H1 (cell line): ENCODE measurements at regions not wholly inside any gene's neighbourhood (a gene's known extent, or its start where the extent isn't known, plus 50 kb on each side); places are given as distances from the start of the nearest gene placed in this dataset.

Experiments used
- CTCF ChIA-PET: fragments of 300-600 bp; sonication (Branson Sonifier 250); formaldehyde crosslinking; loops from one replicate; lab custom pipeline; 2021; ENCODE audit not compliant: partially characterized antibody; lab: Charles Lee
- POLR2A ChIA-PET: fragments of 300-600 bp; sonication (Branson Sonifier 250); formaldehyde crosslinking; loops from one replicate; lab custom pipeline; 2021; ENCODE audit warnings: inconsistent platforms; ENCODE audit not compliant: partially characterized antibody; lab: Charles Lee
- DNase-seq, 2 experiments: peaks; one replicate each; pipeline versions ENCODE4 v3.0.0 to v3.0.0-alpha.2; 2010 to 2022; ENCODE audit warnings: low spot score in 2 of 2, low read depth in 1 of 2, mixed read lengths in 1 of 2
- FAIRE-seq: peaks from 2 replicates; lab custom pipeline; 2011; peaks lifted over from hg19 to GRCh38; lab: Jason Lieb, UNC
- H2AFZ ChIP-seq: 2 replicates; pipeline ENCODE4 v1.8.1; 2012; ENCODE audit warnings: low read length, inconsistent platforms
- H2AK5ac ChIP-seq: 2 replicates; pipeline ENCODE4 v1.6.1; 2013; ENCODE audit warnings: low read depth, low read length
- H2BK120ac ChIP-seq: replicated peaks from 2 replicates; pipeline ENCODE3; 2013; ENCODE audit warnings: low read depth, low read length, inconsistent platforms
- H2BK12ac ChIP-seq: 2 replicates; pipeline ENCODE4 v1.6.1; 2013; ENCODE audit warnings: low read depth, low read length
- H2BK15ac ChIP-seq: 2 replicates; pipeline ENCODE4 v1.6.1; 2013; ENCODE audit warnings: low read length
- H2BK20ac ChIP-seq: 2 replicates; pipeline ENCODE4 v1.6.1; 2013; ENCODE audit warnings: low read length
- H2BK5ac ChIP-seq: 2 replicates; pipeline ENCODE4 v1.6.1; 2013; ENCODE audit warnings: low read depth, low read length
- H3K14ac ChIP-seq: 2 replicates; pipeline ENCODE4 v1.6.1; 2013; ENCODE audit warnings: inconsistent platforms; ENCODE audit not compliant: insufficient read length
- H3K18ac ChIP-seq: 2 replicates; pipeline ENCODE4 v1.6.1; 2013; ENCODE audit warnings: low read length; ENCODE audit errors: extremely low read depth
- H3K23ac ChIP-seq: 2 replicates; pipeline ENCODE4 v1.6.1; 2013; ENCODE audit warnings: inconsistent platforms; ENCODE audit not compliant: insufficient read length
- H3K23me2 ChIP-seq: 2 replicates; pipeline ENCODE4 v1.6.1; 2013; ENCODE audit warnings: low read depth, low read length
- H3K27ac ChIP-seq: 2 replicates; pipeline ENCODE4 v1.6.1; 2011; ENCODE audit warnings: low read depth, low read length, inconsistent platforms
- H3K27me3 ChIP-seq, 4 experiments: replicated peaks in 1 of 4; 1 replicate in 1 of 4; 2 replicates in 3 of 4; pipeline versions ENCODE4 v1.6.1 to v1.8.1; 2011 to 2013; ENCODE audit warnings: low read length in 3 of 4, mild to moderate bottlenecking in 3 of 4, inconsistent platforms in 2 of 4, mixed read lengths in 2 of 4, moderate library complexity in 1 of 4; ENCODE audit not compliant: control insufficient read depth in 3 of 4, insufficient read depth in 3 of 4; ENCODE audit errors: extremely low read depth in 1 of 4
- H3K36me3 ChIP-seq, 4 experiments: 2 replicates each; pipeline versions ENCODE4 v1.6.1 to v1.8.1; 2011 to 2013; ENCODE audit warnings: mild to moderate bottlenecking in 4 of 4, low read length in 3 of 4, moderate library complexity in 2 of 4, control low read depth in 1 of 4, inconsistent platforms in 1 of 4; ENCODE audit not compliant: insufficient read depth in 4 of 4, control insufficient read depth in 2 of 4
- H3K4ac ChIP-seq: replicated peaks from 2 replicates; pipeline ENCODE3; 2013; ENCODE audit warnings: low read length, low read depth, mixed read lengths, inconsistent platforms; ENCODE audit not compliant: insufficient read length
- H3K4me1 ChIP-seq, 4 experiments: replicated peaks in 1 of 4; 1 replicate in 1 of 4; 2 replicates in 3 of 4; pipeline versions ENCODE4 v1.6.1 to v1.8.1; 2011 to 2013; ENCODE audit warnings: low read length in 3 of 4, inconsistent platforms in 2 of 4, mixed read lengths in 1 of 4; ENCODE audit not compliant: insufficient read depth in 4 of 4, control insufficient read depth in 3 of 4
- H3K4me2 ChIP-seq, 2 experiments: 2 replicates each; pipeline versions ENCODE4 v1.6.1 to v1.8.1; 2011 to 2013; ENCODE audit warnings: low read depth in 2 of 2, low read length in 2 of 2, control low read depth in 1 of 2, inconsistent platforms in 1 of 2, mild to moderate bottlenecking in 1 of 2; ENCODE audit not compliant: insufficient read depth in 1 of 2
- H3K4me3 ChIP-seq, 4 experiments: fragments of 200-600, 300-600 bp in 1 of 4; sonication (generic), shearing (Covaris generic), sonication (Bioruptor Twin) in 1 of 4; 2 replicates each; pipeline versions ENCODE4 v1.5.1 to v1.8.1; 2011 to 2016; ENCODE audit warnings: low read length in 4 of 4, low read depth in 3 of 4, control low read depth in 2 of 4, inconsistent platforms in 2 of 4, mild to moderate bottlenecking in 2 of 4, mixed read lengths in 1 of 4, moderate library complexity in 1 of 4; ENCODE audit not compliant: insufficient read depth in 2 of 4; ENCODE audit errors: extremely low read depth in 1 of 4
- H3K56ac ChIP-seq: replicated peaks from 2 replicates; pipeline ENCODE3; 2013; ENCODE audit warnings: low read depth, mild to moderate bottlenecking, mixed read lengths, low read length, inconsistent platforms; ENCODE audit not compliant: insufficient read length
- H3K79me1 ChIP-seq: 2 replicates; pipeline ENCODE4 v1.6.1; 2013; ENCODE audit warnings: low read depth, low read length, control low read depth
- H3K79me2 ChIP-seq, 2 experiments: 2 replicates each; pipeline versions ENCODE4 v1.6.1 to v1.8.1; 2012 to 2013; ENCODE audit warnings: low read length in 2 of 2, mild to moderate bottlenecking in 2 of 2, inconsistent platforms in 1 of 2; ENCODE audit not compliant: insufficient read depth in 2 of 2, control insufficient read depth in 1 of 2
- H3K9ac ChIP-seq, 4 experiments: replicated peaks in 1 of 4; 1 replicate in 1 of 4; 2 replicates in 3 of 4; pipeline versions ENCODE4 v1.6.1 to v1.8.1; 2011 to 2013; ENCODE audit warnings: low read depth in 3 of 4, low read length in 3 of 4, control low read depth in 2 of 4, mild to moderate bottlenecking in 2 of 4, moderate library complexity in 2 of 4, inconsistent platforms in 1 of 4; ENCODE audit errors: extremely low read depth in 1 of 4
- H3K9me3 ChIP-seq, 2 experiments: 2 replicates each; pipeline versions ENCODE4 v1.6.1 to v1.8.1; 2012 to 2013; ENCODE audit warnings: mild to moderate bottlenecking in 2 of 2, moderate library complexity in 2 of 2, control low read depth in 1 of 2, inconsistent platforms in 1 of 2, low read depth in 1 of 2, low read length in 1 of 2, mixed read lengths in 1 of 2; ENCODE audit not compliant: insufficient read depth in 2 of 2
- H4K20me1 ChIP-seq, 2 experiments: replicated peaks in 1 of 2; 2 replicates each; pipeline versions ENCODE3 to v1.8.1; 2011 to 2013; ENCODE audit warnings: inconsistent platforms in 2 of 2, low read length in 2 of 2, mild to moderate bottlenecking in 1 of 2; ENCODE audit not compliant: insufficient read depth in 2 of 2, control insufficient read depth in 1 of 2
- H4K5ac ChIP-seq: 2 replicates; pipeline ENCODE4 v1.6.1; 2013; ENCODE audit warnings: low read length, low read depth, mixed read lengths, inconsistent platforms; ENCODE audit not compliant: insufficient read length
- H4K8ac ChIP-seq: 2 replicates; pipeline ENCODE4 v1.8.0; 2013; ENCODE audit warnings: mild to moderate bottlenecking, moderate library complexity, low read length, inconsistent platforms; ENCODE audit not compliant: insufficient read depth; ENCODE audit errors: extremely low read depth
- H4K91ac ChIP-seq: replicated peaks from 2 replicates; pipeline ENCODE3; 2013; ENCODE audit warnings: low read length, mixed read lengths, inconsistent platforms; ENCODE audit not compliant: insufficient read length
- ASH2L ChIP-seq: fragments of 200-600, 300-600 bp; sonication (generic); IDR thresholded peaks from one replicate; pipeline ENCODE4 v1.7.1; 2017; ENCODE audit warnings: low read length
- BACH1 ChIP-seq: IDR thresholded peaks from 2 replicates; pipeline ENCODE4 v1.6.1; 2012; ENCODE audit warnings: low read length, improper control_type of control experiment
- CHD2 ChIP-seq: IDR thresholded peaks from 2 replicates; pipeline ENCODE4 v1.6.1; 2012; ENCODE audit warnings: low read length, improper control_type of control experiment
- CTCF ChIP-seq, 3 experiments: IDR thresholded peaks; 1 replicate in 2 of 3; 2 replicates in 1 of 3; pipeline versions ENCODE4 v1.5.1 to v1.6.1; 2011; ENCODE audit warnings: low read length in 3 of 3, mild to moderate bottlenecking in 3 of 3, inconsistent platforms in 2 of 3, low read depth in 1 of 3, moderate library complexity in 1 of 3; ENCODE audit not compliant: insufficient read depth in 1 of 3; ENCODE audit errors: control extremely low read depth in 1 of 3
- EZH2 ChIP-seq: fragments of 200-600 bp; sonication (generic); IDR thresholded peaks from 2 replicates; pipeline ENCODE4 v1.7.1; 2012; ENCODE audit warnings: low read depth, mild to moderate bottlenecking, moderate library complexity, low read length, inconsistent platforms; ENCODE audit not compliant: severe bottlenecking
- KDM1A ChIP-seq: fragments of 200-600, 300-600 bp; sonication (generic); IDR thresholded peaks from 2 replicates; pipeline ENCODE4 v1.7.1; 2016; ENCODE audit warnings: mild to moderate bottlenecking, low read length, borderline replicate concordance
- RAD21 ChIP-seq, 2 experiments: IDR thresholded peaks in 1 of 2; conservative IDR thresholded peaks in 1 of 2; 2 replicates each; pipeline ENCODE4 v1.6.1; 2011; ENCODE audit warnings: low read depth in 2 of 2, low read length in 2 of 2, improper control_type of control experiment in 1 of 2, inconsistent platforms in 1 of 2, mild to moderate bottlenecking in 1 of 2, moderate library complexity in 1 of 2
- WGBS, 2 experiments: shearing (Covaris generic) in 1 of 2; methylation state at CpG; one replicate each; pipeline versions ENCODE4 v1.1.6 to v1.1.7; 2013 to 2015; ENCODE audit warnings: low lambda C conversion rate in 2 of 2, mixed read lengths in 2 of 2, inconsistent platforms in 1 of 2, low coverage in 1 of 2, missing lambda C conversion rate in 1 of 2; ENCODE audit not compliant: insufficient replicate concordance in 2 of 2, insufficient coverage in 1 of 2, insufficient read length in 1 of 2; ENCODE audit errors: extremely low coverage in 1 of 2, missing lambda C conversion rate in 1 of 2; 5-methylcytosine and 5-hydroxymethylcytosine counted together

GRCh38 chr3:139111392-139112229, 66.9 kb upstream of the PRR23C start:
- FAIRE-seq, result peak; percentile 77
- Histone ChIP-seq H3K56ac (no peak overlapping the region), H3K79me1 (no peaks in the 10 kb centered on the region), H2AK5ac (no peak overlapping the region), H4K20me1 (peaks cover 0 to 1% of the 10 kb centered on the region in 2 experiments), H2BK120ac (no peak overlapping the region), H3K4me3 (no peak overlapping the region), H3K14ac (no peak overlapping the region), H3K9ac (no peak overlapping the region), H3K27me3 (no peaks in the 10 kb centered on the region), H3K18ac (no peak overlapping the region), H3K4me1 (no peaks in the 10 kb centered on the region; a peak in 1 of 7 replicates), H3K23ac (no peak overlapping the region), H4K8ac (no peak overlapping the region), H2AFZ (peak overlapping the region; percentile 84; the same call in 1 of the 2 replicates), H3K4me2 (no peak overlapping the region), H3K4ac (no peak overlapping the region), H3K27ac (no peak overlapping the region), H3K36me3 (no peaks in the 10 kb centered on the region), H2BK20ac (no peak overlapping the region), H4K91ac (no peak overlapping the region)
- WGBS, 2 experiments, result 20% methylated on average over 13 of the region's 13 CpGs; no CpG with 5 or more reads in 1 of the 2 experiments
- POLR2A ChIA-PET, result interaction anchor here (1.7 kb wide), 1 partner anchor 161 kb away, joined by 3 read pairs; no protein-coding TSS in a partner anchor
- CTCF ChIA-PET, result interaction anchor here (0.6 to 5.5 kb wide), 50 partner anchors 9 to 449 kb away, joined by 3 to 39 read pairs (median 4); partner anchors contain the start of gene PRR23A
- DNase-seq, result peak; percentile 10 to 87
- TF ChIP-seq ASH2L (no peak), BACH1 (0 out of 2 replicates have a peak, but pooled peaks have one; percentile 43), RAD21 (IDR thresholded peaks at IDR 0.05 in 1 of 2, conservative IDR thresholded peaks at IDR 0.05 in 1 of 2; ENCODE audit: low read depth in 2 of 2, low read length in 2 of 2) (peak; percentile 77), CTCF (IDR thresholded peaks at IDR 0.05; ENCODE audit: control extremely low read depth in 1 of 3, insufficient read depth in 1 of 3, low read depth in 1 of 3, low read length in 3 of 3) (peak; percentile 74 to 85 (median 79)), EZH2 (no peak), KDM1A (peak; percentile 91; the same call in 1 of the 2 replicates), CHD2 (no peak)
- TF ChIP-seq, all 59 proteins: peak for 4
- no peak overlapping the region for H2BK15ac ChIP-seq
- no peak overlapping the region for H2BK12ac ChIP-seq
- no peaks in the 10 kb centered on the region for H3K9me3 ChIP-seq
- no peaks in the 10 kb centered on the region for H3K23me2 ChIP-seq
- no peak overlapping the region for H2BK5ac ChIP-seq
- H4K5ac ChIP-seq, result no peak overlapping the region
- no peaks in the 10 kb centered on the region for H3K79me2 ChIP-seq
